ENCODE measurements at regions not wholly inside any gene's neighbourhood (a gene's known extent, or its start where the extent isn't known, plus 50 kb on each side); places are given as distances from the start of the nearest gene placed in this dataset.

DNA sequence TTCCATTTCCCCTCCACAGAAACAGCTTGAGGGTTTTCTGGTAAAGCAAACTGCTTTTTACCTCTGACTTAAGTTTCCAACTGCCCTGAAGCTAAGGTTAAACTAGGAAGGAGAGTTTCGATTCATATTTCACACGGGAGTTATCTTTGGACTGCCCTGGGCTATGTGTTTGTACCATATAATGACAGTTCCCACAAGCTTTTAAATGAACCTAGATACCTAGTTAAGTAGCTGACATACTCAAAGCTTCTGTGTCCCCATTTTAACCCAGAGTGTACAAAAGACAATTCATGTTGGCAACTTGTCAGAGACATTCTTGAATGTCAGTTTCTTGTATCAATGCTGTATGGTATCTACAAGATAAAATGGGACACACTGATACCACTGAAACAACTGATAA lies 1296.6 kb upstream of the IGFBP7 start:
- intact Hi-C loops (cut with DNase I), result no loop called here
- Histone ChIP-seq H3K4me1 (no peaks in the 10 kb centered on the region), H3K9me3 (peaks cover 0 to 17% of the 10 kb centered on the region in 2 donors), H3K36me3 (no peaks in the 10 kb centered on the region), H3K4me3 (no peak overlapping the region), H3K27ac (no peak overlapping the region), H3K27me3 (no peaks in the 10 kb centered on the region)
- DNase-seq (no peak), ATAC-seq (no peak)
- TF ChIP-seq, protein P1, sequence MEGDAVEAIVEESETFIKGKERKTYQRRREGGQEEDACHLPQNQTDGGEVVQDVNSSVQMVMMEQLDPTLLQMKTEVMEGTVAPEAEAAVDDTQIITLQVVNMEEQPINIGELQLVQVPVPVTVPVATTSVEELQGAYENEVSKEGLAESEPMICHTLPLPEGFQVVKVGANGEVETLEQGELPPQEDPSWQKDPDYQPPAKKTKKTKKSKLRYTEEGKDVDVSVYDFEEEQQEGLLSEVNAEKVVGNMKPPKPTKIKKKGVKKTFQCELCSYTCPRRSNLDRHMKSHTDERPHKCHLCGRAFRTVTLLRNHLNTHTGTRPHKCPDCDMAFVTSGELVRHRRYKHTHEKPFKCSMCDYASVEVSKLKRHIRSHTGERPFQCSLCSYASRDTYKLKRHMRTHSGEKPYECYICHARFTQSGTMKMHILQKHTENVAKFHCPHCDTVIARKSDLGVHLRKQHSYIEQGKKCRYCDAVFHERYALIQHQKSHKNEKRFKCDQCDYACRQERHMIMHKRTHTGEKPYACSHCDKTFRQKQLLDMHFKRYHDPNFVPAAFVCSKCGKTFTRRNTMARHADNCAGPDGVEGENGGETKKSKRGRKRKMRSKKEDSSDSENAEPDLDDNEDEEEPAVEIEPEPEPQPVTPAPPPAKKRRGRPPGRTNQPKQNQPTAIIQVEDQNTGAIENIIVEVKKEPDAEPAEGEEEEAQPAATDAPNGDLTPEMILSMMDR (IDR thresholded peaks at IDR 0.05), result no peak

DNA sequence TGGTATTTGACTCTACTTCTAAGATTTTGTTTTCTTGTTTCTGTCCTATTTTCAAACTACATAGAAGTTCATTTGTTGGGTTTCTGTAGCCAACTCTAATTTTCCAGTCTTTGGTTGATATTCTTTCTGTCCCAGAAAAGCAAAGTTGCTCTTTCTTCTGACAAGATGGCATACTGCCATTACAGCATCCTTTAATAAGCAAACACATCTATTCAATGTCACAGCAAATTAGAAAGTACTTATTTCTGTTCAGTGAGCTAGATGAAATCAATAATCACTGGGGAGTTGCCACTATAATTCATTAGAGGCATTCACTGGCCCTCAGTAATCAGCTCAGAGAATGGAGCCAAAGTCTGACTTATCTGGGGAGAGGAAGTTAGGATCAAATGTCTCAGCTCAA lies 1258.0 kb upstream of the IGFBP7 start:
- no peak for ATAC-seq

DNA sequence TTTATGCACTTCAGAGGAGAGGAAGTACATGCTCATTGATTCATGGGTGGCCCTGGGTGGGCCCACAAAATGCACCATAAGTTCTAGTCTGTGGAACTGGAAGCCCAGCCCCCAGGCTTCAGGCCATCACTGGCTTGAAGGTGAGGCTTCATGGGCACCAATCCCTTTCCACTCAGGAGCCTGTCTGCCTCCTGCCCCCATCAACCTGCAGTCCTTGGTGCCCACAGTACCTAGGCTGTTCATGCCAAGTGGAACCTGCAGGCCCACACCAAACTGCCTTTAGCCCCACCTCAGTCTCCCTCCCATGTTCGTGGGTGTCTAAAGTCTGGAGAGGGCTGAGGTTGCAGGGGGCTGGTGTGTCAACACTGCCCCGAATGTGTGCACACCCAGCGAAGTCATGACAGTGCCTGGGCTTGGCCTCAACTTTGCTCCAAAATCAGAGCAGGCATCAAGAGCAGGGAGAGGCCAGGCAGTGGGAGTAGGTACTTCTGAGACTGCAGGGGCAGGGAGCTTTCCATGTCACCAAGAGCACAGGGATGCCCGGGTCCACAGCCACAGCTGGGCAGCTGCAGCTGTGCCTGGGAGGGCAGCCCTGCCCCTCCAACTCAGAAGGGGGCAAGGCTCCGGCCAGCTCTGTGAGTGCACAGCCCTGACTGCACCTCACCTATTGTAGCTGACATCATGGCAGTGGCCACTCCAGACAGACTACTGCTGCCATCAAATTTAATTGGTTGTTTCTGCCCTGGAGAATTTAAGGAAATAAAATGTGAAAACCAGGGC lies 1250.4 kb upstream of the IGFBP7 start:
- no peak overlapping the region for H3K4me3 ChIP-seq
- no peaks in the 10 kb centered on the region for H3K36me3 ChIP-seq
- intact Hi-C loops (cut with DNase I), result no loop called here
- peaks cover 0 to 21% of the 10 kb centered on the region in 2 donors for H3K9me3 ChIP-seq
- no peaks in the 10 kb centered on the region for H3K27me3 ChIP-seq
- no peak for ATAC-seq
- TF ChIP-seq, protein P1 (IDR thresholded peaks at IDR 0.05), result no peak
- no peaks in the 10 kb centered on the region for H3K4me1 ChIP-seq
- DNase-seq, result peak in 1 of 4 donors; percentile 58
- no peak overlapping the region for H3K27ac ChIP-seq

More for the DNA sequence above, 1258.0 kb upstream of the IGFBP7 start:
- Histone ChIP-seq H3K27ac (no peak overlapping the region), H3K27me3 (no peaks in the 10 kb centered on the region), H3K4me1 (no peaks in the 10 kb centered on the region), H3K36me3 (no peaks in the 10 kb centered on the region), H3K9me3 (peaks cover 0 to 4% of the 10 kb centered on the region in 2 donors), H3K4me3 (no peak overlapping the region)
- peak in 2 of 4 donors; percentile 4 to 6 for DNase-seq
- intact Hi-C loops (cut with DNase I), result no loop called here
- TF ChIP-seq, protein P1 (IDR thresholded peaks at IDR 0.05), result no peak

- peaks cover 0 to 21% of the 10 kb centered on the region in 2 donors for H3K9me3 ChIP-seq
- TF ChIP-seq, protein P1 (IDR thresholded peaks at IDR 0.05), result no peak
- no peak for DNase-seq
- ATAC-seq, result no peak
- H3K27me3 ChIP-seq, result no peaks in the 10 kb centered on the region
- no peaks in the 10 kb centered on the region for H3K4me1 ChIP-seq
- H3K36me3 ChIP-seq, result no peaks in the 10 kb centered on the region
- no peak overlapping the region for H3K27ac ChIP-seq
- intact Hi-C loops (cut with DNase I), result no loop called here
- no peak overlapping the region for H3K4me3 ChIP-seq
Measured at GRCh38 chr4:58359590-58359989, 1249.4 kb upstream of the IGFBP7 start.

DNA sequence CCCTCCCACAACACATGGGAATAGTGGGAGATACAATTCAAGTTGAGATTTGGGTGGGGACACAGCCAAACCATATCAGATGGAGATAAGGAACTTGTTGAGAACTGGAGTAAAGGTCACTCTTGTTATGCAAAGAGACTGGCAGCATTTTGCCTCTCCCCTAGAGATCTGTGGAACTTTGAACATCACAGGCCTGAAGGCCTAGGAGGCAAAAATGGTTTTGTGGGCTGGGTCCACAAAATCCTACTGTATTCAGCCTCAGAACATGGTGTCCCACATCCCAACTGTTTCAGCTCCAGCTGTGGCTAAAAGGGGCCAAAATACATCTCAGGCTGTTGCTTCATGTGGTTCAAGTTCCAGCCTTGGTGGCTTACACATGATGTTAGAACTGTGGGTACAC lies 1247.8 kb upstream of the IGFBP7 start:
- H3K27me3 ChIP-seq, result no peaks in the 10 kb centered on the region
- ATAC-seq (no peak), DNase-seq (no peak)
- no peaks in the 10 kb centered on the region for H3K36me3 ChIP-seq
- H3K4me1 ChIP-seq, result no peaks in the 10 kb centered on the region
- intact Hi-C loops (cut with DNase I), result no loop called here
- no peak overlapping the region for H3K27ac ChIP-seq
- H3K9me3 ChIP-seq, result peaks cover 0 to 21% of the 10 kb centered on the region in 2 donors
- TF ChIP-seq, protein P1 (IDR thresholded peaks at IDR 0.05), result no peak
- no peak overlapping the region for H3K4me3 ChIP-seq

All from left lung (tissue), 4 donors.